NCI-H345 treated with DMSO at 0.1 percent for 48 hours (cell line): ENCODE measurements at regions not wholly inside any gene's neighbourhood (a gene's known extent, or its start where the extent isn't known, plus 50 kb on each side); places are given as distances from the start of the nearest gene placed in this dataset.
"Not testable (repeated sequence)": the region's sequence is repeated elsewhere in the genome, so short reads cannot be mapped to it uniquely, and the experiment has no call there.

Experiments used
- DNase-seq: peaks from one replicate; lab custom pipeline; 2025; ENCODE audit not compliant: unreplicated experiment; lab: John Stamatoyannopoulos, UW

DNA sequence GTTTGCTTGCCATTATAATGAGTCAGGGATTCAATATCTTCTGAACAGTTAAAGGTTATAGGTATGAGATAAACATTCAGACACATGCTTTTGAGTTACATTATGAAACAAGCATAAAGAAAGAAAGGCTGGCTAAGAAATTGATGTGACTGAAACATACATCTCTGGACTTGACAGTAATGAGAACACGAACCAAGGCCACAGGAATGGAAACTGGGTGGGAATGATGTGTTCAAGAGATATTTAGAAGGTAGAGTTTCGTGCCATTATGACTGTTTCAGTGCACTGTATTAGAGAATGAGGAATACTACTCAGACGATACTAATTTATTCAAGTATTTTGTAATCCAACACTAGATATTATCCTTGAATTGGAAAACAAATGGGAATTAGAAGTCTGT lies 332.1 kb upstream of the MAGI2 start:
- DNase-seq: no peak

DNA sequence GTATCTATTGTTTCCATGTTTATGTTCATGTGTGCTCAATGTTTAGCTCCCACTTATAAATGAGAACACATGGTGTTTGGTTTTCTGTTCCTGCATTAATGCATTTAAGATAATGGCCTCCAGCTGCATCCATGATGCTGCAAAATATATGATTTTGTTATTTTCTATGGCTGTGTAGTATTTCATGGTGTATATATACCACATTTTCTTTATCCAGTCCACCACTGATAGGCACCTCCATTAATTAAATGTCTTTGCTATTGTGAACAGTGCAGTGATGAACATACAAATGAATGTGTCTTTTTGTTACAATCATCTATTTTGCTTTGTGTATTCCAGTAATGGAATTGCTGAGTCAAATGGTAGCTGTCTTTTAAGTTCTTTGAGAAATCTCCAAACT lies 329.4 kb upstream of the MAGI2 start:
- DNase-seq: no peak

DNA sequence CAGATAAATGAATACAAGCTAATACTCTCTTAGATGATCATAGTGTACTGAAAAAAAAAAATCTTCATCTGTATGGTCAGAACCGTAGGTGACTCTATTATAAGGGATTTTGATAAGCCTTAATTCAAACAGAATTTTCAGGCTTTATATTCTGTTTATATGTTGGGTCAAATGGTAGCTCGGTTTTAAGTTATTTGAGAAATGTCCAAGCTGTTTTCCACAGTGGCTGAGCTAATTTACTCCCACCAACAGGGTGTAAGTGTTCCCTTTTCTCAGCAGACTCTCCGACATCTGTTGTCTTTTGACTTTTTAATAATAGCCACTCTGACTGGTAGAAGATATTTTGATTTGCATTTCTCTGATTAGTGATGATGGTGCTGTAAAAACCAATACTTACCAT lies 328.8 kb upstream of the MAGI2 start:
- DNase-seq: no peak

DNA sequence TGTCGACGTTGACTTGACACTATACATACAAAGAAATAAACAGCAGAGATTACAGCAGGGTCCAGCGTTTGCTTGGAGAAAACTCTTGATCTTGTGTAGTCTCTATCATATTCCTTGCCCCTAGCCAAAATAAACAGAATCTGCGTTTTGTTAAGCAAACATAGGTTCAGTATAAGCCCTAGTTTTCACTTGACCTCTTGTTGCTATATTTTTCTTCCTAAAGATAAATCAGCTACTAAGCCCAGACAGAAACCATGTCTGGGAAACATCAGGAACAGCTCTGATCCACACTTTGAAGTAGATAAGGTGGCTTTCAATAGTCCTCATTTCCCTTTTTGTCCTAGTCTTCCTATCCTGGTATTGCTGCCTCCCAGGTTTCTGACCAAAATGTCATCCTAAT lies 328.2 kb upstream of the MAGI2 start:
- DNase-seq: no peak

DNA sequence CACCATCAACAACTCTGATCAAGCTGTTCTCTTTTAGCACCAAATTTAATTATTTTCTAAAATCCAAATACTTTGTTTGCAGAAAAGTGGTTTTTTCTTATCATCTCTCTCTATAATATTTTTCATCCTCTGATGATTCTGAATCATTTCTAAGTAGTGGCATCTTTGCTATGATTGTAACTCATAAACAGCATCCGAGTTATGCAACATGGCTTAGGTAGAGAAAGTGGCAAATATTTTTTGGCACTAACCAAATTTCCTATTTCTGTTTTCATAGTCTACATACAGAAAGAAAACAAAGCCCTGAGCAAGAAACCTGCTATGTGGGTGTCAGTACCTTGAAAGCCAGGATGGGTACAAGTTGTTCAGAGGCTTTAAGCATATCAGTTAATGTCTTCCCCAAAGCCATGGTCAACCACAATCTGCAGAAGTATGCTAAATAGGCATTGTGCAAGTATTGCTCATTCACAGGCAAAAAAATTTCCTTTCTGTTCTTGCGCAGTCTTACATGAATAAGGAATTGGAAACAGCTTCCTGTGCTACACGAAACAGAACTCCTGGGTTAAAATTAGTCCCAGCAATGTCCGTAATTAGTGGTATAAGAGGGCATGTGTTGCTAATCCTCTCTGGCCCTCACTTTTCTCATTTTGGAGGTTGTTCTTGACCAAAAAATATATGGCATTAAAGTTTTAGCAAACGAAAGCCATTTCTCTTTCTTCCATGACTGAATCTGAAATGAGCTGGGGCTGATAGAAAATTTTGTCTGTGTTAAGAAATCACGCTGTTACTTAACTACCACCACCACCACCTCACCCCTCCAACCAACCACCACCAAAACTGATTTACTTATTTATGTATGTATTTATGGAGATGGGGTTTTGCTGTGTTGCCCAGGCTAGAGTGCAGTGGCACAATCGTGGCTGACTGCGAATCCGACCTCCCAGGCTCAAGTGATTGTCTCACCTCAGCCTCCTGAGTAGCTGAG lies 325.6 kb upstream of the MAGI2 start:
- DNase-seq: no peak

DNA sequence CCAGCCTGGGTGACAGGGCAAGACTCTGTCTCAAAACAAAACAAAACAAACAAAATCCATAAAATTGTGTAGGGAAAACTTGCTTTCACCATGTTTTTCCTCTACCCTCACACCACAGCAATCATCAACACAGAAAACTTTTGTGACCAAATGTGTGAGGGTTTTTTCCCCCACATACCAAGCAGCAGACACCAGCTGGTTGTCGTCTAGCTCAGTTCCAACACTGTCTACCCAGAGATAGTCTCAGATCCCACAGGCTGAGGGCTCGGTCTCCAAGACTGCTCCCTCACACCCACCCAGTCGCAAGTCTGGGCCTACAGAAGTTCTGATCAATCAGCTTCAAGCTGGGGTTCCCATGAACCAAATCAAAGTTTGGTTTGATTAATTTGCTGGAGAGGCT lies 322.4 kb upstream of the MAGI2 start:
- DNase-seq: no peak

DNA sequence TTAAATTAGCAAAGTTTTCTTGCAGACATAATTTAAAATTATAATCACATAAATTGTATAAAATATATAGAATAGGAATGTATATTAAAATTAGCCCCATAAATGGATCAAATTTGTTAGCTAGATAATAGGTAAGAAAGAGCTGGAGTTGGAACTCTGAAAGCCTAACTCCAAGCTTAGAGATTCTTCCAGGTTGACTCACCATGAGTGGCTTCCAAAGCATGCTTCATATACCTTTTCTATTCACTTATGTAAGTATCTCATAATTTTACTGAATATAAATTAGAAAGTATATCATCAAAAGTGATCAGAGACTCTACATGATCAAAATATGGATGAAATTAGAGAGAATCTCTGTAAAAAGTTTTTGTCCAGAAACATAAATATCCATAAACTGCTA lies 320.7 kb upstream of the MAGI2 start:
- no peak for DNase-seq

DNA sequence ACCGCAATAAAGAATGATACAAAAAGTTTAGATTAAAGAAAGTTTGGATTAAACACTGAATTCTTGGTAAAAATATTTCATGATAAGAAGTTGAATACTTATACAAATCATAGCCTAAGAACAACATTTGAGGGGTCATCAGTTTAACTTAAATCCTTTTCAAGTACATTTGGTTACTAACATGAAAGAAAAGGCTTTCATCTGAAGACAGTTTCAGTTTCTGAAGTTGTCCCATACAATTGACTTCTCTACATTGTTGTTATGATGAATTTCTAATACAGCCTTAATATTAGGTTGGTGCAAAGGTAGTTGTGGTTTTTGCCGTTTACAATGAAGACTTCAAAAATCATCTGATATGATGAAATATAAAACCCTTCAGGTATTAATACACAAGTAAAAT lies 317.5 kb upstream of the MAGI2 start:
- DNase-seq: no peak

DNA sequence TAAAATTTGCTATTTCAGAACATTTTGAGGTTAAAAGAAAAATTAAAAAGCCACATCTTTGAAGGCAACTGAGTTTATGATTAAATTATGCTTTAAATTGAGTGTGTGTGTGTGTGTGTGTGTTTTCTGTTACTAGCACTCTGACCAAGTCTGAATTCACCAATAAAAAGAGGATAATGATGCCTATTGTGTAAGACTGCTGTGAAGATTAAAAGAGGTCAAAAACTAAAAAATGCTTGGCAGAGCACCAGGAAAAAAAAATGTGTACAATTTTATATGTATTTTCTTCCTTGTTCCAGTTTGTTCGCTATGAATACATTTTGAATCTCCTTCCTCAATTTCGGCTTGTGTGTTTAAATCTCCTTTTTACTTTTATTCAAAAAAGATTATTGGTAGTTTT lies 316.6 kb upstream of the MAGI2 start:
- no peak for DNase-seq

DNA sequence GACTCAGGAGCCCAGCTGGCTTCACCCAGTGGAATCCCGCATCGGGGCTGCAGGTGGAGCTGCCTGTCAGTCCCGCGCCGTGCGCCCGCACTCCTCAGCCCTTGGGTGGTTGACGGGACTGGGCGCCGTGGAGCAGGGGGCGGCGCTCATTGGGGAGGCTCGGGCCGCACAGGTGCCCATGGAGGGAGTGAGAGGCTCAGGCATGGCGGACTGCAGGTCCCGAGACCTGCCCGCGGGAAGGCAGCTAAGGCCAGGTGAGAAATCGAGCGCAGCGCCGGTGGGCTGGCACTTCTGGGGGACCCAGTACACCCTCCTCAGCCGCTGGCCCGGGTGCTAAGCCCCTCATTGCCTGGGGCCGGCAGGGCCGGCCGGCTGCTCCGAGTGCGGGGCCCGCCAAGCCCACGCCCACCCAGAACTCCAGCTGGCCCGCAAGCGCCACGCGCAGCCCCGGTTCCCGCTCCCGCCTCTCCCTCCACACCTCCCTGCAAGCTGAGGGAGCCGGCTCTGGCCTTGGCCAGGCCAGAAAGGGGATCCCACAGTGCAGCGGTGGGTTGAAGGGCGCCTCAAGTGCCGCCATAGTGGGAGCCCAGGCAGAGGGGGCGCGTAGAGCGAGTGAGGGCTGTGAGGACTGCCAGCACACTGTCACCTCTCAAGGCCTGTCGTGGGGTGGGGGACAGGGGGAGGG lies 314.6 kb upstream of the MAGI2 start:
- not testable (repeated sequence) for DNase-seq

DNA sequence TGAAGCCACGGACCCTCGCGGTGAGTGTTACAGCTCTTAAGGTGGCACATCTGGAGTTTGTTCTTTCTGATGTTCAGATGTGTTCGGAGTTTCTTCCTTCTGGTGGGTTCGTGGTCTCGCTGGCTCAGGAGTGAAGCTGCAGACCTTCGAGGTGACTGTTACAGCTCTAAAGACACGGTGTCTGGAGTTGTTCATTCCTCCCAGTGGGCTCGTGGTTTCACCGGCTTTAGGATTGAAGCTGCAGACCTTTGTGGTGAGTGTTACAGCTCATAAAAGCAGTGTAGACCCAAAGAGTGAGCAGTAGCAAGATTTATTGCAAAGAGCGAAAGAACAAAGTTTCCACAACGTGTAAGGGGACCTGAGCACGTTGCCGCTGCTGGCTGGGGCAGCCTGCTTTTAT lies 313.7 kb upstream of the MAGI2 start:
- not testable (repeated sequence) for DNase-seq

DNA sequence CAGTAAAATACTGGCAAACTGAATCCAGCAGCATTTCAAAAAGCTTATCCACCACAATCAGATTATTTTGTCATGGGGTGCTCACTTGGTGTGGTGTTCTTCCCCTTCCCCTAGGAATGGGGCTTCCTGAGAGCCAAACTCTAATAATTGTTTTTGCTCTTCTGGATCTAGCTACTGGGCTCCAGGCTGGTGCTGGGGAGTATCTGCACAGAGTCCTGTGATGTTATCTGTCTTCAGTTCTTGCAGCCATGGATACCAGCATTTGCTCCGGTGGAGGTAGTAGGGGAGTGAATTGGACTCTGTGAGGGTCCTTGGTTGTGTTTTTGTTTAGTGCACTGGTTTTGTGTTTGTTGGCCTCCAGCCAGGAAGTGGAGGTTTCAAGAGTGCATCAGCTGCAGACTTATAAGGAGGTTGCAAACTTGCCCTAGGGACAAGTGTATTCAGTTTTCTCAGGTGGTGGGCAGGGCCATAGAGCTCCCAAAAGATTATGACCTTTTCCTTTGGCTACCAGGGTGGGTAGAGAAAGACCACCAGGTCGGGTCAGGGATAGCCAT lies 308.5 kb upstream of the MAGI2 start:
- no peak for DNase-seq

DNA sequence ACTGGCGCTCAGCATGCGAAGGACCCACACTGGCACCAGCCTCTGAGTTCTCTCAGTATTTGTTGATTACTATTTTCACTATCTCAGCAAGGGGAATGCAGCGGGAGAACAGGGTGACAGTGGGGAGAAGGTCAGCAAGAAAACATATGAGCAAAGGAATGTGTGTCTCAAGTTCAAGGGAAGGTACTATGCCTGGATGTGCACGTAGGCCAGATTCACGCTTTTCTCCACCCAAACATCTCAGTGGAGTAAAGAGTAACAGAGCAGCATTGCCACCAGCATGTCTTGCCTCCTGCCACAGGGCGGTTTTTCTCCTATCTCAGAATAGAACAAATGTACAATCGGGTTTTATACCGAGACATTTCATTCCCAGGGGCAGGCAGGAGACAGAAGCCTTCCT lies 297.5 kb upstream of the MAGI2 start:
- DNase-seq: not testable (repeated sequence)

DNA sequence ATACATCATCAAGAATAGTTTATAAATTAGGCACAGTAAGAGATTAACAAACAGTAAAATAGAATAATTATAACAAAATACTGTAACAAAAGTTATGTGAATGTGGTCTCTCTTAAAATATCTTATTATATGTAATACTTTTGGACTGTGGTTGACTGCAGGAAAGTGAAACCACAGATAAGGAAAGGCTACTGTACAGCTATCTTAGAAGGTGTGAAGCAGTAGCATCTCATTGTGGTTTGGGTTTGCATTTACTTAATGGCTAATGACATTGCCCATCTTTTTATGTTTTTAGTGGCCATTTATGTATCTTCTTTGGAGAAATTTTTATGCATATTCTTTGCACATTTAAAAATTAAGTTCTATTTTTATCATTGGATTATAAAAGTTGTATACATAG lies 296.4 kb upstream of the MAGI2 start:
- no peak for DNase-seq

DNA sequence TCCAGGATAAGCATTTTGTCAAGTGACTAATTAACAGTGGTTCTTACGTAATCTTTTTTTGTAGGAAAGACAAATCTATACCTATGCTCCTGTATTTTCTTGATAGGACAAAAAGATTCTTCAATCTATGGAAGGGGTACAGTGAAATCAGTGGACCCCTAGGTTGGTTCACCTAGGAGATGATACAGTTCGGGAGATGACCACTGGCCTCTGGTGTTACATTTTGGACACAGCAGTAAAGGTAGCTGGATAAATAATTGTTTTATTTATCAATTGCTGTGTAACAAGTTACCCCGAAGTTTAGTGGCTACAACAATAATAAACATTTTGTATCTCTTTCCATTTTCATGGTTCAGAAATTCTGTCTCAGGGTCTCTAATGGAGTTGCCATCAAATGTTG lies 288.2 kb upstream of the MAGI2 start:
- DNase-seq: no peak

DNA sequence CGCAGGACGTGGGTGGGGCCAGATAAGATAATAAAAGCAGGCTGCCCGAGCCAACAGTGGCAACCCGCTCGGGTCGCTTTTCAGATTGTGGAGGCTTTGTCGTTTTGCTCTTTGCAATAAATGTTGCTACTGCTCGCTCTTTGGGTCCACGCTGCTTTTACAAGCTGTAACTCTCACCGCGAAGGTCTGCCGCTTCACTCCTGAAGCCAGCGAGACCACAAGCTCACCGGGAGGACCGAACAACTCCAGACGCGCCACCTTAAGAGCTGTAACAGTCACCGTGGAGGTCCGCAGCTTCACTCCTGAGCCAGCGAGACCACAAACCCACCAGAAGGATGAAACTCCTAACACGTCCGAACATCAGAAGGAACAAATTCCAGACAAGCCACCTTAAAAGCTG lies 286.6 kb upstream of the MAGI2 start:
- no peak for DNase-seq

DNA sequence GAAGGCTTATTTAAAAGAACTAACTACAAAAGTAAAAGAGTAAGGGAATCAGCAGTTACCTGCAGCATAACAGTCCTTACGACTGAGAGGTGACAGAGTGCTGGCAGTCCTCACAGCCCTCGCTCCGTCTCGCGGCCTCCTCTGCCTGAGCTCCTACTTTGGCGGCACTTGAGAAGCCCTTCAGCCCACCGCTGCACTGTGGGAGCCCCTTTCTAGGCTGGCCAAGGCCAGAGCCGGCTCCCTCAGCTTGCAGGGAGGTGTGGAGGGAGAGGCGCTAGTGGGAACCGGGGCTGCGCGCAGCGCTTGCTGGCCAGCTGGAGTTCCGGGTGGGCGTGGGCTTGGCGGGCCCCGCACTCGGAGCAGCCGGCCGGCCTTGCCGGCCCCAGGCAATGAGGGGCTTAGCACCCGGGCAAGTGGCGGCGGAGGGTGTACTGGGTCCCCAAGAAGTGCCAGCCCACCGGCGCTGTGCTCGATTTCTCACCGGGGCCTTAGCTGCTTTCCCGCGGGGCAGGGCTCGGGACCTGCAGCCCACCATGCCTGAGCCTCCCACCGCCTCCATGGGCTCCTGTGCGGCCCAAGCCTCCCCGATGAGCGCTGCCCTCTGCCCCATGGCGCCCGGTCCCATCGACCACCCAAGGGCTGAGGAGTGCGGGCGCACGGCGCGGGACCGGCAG lies 285.7 kb upstream of the MAGI2 start:
- DNase-seq: not testable (repeated sequence)

DNA sequence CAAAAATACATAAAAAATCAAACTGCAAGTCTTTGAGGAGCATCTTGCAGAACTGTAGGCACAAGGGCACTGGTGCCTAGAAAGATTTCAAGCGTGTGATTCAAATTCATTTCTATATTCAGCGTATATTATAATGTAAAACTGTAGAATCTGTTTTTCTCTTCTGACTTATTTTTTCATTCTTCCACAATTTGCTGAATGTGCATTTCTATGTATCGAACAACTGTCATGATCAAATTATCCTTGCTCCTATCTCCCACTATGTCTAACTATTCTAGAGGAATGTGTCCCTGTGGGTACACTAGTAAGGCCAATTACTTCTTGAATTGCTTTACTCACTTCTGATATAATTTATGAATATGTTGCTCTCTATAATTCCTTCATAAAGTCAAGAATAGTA lies 283.0 kb upstream of the MAGI2 start:
- no peak for DNase-seq

DNA sequence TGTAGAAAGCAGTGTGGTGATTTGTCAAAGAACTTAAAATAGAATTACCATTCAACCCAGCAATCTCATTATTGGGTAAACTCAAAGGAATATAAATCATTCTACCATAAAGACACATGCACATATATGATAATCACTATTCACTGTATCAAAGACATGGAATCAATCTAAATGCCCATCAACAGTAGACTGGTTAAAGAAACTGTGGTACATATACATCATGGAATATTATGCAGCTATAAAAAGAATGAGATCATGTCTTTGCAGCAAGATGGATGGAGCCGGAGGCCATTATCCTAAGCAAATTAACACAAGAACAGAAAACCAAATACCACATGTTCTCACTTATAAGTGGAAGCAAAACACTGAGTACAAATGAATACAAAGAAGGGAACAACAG lies 281.5 kb upstream of the MAGI2 start:
- DNase-seq: no peak

DNA sequence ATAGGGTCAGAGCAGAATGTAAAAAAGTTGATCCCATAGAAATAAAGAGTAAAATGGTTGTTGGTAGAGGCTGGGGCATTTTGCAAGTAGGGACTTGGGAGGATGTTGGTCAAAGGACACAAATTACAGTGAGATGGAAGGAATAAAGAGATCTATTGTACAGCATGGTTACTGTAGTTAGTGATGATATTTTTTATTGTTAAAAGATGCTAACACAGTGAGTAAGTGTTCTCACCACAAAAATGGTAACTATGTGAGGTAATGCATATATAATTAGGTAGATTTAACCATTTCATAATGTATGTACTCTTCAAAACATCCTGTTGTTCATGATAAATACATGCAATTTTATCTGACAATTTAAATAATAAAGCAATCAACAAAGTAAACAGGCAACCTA lies 280.7 kb upstream of the MAGI2 start:
- no peak for DNase-seq

DNA sequence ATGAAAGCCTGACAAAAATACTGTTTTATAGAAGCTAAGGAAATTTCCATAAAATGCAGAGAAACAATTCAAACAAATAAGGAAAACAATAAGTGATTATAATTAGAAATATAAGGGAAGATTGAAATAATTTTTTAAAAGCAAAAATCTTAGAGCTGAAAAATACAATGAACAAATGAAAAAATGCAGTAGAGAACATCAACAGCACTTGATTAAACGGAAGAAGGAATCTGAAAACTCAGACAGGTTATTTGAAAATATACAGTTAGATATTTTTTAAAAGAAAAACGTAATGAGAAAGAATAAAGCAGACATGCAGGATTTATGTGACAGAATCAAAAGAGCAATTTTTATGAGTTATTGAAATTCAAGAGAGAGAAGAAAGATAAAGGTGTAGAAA lies 279.1 kb upstream of the MAGI2 start:
- no peak for DNase-seq

DNA sequence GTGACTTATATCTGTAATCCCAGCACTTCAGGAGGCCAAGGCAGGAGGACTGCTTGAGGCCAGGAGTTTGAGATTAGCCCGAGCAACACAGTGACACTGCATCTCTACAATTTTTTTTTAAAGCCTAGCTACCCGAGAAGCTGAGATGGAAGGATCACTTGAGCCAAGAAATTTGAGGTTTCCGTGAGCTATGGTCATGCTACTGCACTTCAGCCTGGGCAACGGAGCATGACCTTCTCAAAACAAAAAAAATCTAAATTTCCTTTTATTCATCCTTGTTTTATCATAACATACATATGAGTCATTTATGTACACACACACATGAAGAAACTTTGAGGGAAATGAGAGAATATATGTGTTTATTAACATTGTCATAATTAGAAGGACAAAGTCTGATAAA lies 277.5 kb upstream of the MAGI2 start:
- DNase-seq: no peak
